GM12891 (cell line): ENCODE measurements at regions not wholly inside any gene's neighbourhood (a gene's known extent, or its start where the extent isn't known, plus 50 kb on each side); places are given as distances from the start of the nearest gene placed in this dataset.

Experiments used
- PAX5 ChIP-seq: IDR thresholded peaks from 2 replicates; pipeline ENCODE4 v1.6.1; 2011; ENCODE audit warnings: low read length, moderate library complexity, mild to moderate bottlenecking; ENCODE audit not compliant: insufficient read depth, severe bottlenecking
- POLR2A ChIP-seq: IDR thresholded peaks from 2 replicates; pipeline ENCODE4 v1.6.1; 2011; ENCODE audit warnings: low read depth, low read length, control low read depth
- POLR2AphosphoS5 ChIP-seq: IDR thresholded peaks from 2 replicates; pipeline ENCODE4 v1.6.1; 2011; ENCODE audit warnings: low read depth, low read length, control low read depth
- POU2F2 ChIP-seq: IDR thresholded peaks from 2 replicates; pipeline ENCODE4 v1.6.1; 2011; ENCODE audit warnings: low read depth, mild to moderate bottlenecking, control low read depth, low read length, moderate library complexity
- SPI1 ChIP-seq: IDR thresholded peaks from 2 replicates; pipeline ENCODE4 v1.6.1; 2011; ENCODE audit warnings: low read depth, low read length, control low read depth
- TAF1 ChIP-seq: IDR thresholded peaks from 2 replicates; pipeline ENCODE4 v1.6.1; 2011; ENCODE audit warnings: low read depth, low read length, control low read depth

GRCh38 chr1:59161136-59161535, 135.8 kb upstream of the FGGY start:
- TF ChIP-seq POLR2A (no peak), POLR2AphosphoS5 (no peak), PAX5 (no peak), SPI1 (no peak), TAF1 (no peak), POU2F2 (no peak)
